GM12878 (cell line): ENCODE measurements at regions not wholly inside any gene's neighbourhood (a gene's known extent, or its start where the extent isn't known, plus 50 kb on each side); places are given as distances from the start of the nearest gene placed in this dataset.

Source experiments
- HCFC1 ChIP-seq: fragments of 150-350 bp; IDR thresholded peaks from 2 replicates; pipeline ENCODE4 v1.6.1; 2014; ENCODE audit warnings: low read length
- POLR2AphosphoS5 ChIP-seq: IDR thresholded peaks from 2 replicates; pipeline ENCODE4 v1.6.1; 2011; ENCODE audit warnings: mild to moderate bottlenecking, low read length, inconsistent platforms
- RCOR1 ChIP-seq: conservative IDR thresholded peaks from 2 replicates; pipeline ENCODE4 v1.6.1; 2012; ENCODE audit warnings: low read depth, low read length, improper control_type of control experiment
- STAT3 ChIP-seq: IDR thresholded peaks from 2 replicates; pipeline ENCODE4 v1.6.1; 2011; ENCODE audit warnings: low read depth, low read length, improper control_type of control experiment
- TF ChIP-seq, protein P1 (sequence below), 3 experiments: IDR thresholded peaks in 2 of 3; conservative IDR thresholded peaks in 1 of 3; 2 replicates each; pipeline ENCODE4 v1.5.1; 2011; ENCODE audit warnings: low read depth in 3 of 3, low read length in 3 of 3, mild to moderate bottlenecking in 3 of 3, control low read depth in 2 of 3, moderate library complexity in 2 of 3, inconsistent platforms in 1 of 3, mixed read lengths in 1 of 3; ENCODE audit not compliant: control insufficient read depth in 2 of 3, insufficient read depth in 1 of 3; ENCODE audit errors: extremely low read depth in 1 of 3
- TF ChIP-seq, protein P2 (sequence below): IDR thresholded peaks from 2 replicates; pipeline ENCODE4 v1.6.1; 2011; ENCODE audit warnings: mild to moderate bottlenecking, low read depth, low read length, moderate library complexity; ENCODE audit not compliant: insufficient replicate concordance

DNA sequence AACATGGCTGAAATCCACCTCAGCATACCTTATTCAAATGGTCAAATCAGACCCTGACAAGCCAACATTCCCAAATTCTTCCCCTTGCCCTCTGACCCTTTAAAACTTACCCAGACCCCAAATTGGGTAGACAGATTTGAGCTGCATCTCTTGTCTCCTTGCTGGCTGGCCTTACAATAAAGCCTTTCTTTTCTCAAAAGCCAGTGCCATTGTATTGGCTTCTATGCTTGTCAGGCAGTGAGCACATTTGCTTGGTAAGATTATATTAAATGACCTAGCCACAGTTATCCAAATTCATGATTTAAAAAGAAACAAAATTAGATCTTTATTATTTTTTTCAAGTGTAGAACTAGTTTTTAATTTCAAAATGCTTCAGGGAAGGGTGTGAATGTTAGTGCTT lies 67.8 kb upstream of the FAM83B start:
- TF ChIP-seq, protein P1, sequence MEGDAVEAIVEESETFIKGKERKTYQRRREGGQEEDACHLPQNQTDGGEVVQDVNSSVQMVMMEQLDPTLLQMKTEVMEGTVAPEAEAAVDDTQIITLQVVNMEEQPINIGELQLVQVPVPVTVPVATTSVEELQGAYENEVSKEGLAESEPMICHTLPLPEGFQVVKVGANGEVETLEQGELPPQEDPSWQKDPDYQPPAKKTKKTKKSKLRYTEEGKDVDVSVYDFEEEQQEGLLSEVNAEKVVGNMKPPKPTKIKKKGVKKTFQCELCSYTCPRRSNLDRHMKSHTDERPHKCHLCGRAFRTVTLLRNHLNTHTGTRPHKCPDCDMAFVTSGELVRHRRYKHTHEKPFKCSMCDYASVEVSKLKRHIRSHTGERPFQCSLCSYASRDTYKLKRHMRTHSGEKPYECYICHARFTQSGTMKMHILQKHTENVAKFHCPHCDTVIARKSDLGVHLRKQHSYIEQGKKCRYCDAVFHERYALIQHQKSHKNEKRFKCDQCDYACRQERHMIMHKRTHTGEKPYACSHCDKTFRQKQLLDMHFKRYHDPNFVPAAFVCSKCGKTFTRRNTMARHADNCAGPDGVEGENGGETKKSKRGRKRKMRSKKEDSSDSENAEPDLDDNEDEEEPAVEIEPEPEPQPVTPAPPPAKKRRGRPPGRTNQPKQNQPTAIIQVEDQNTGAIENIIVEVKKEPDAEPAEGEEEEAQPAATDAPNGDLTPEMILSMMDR (IDR thresholded peaks at IDR 0.05 in 2 of 3, conservative IDR thresholded peaks at IDR 0.05 in 1 of 3; ENCODE audit: control insufficient read depth in 2 of 3, extremely low read depth in 1 of 3, insufficient read depth in 1 of 3, low read depth in 3 of 3, low read length in 3 of 3) = no peak
- TF ChIP-seq POLR2AphosphoS5 (no peak), HCFC1 (no peak), STAT3 (no peak), RCOR1 (no peak)
- TF ChIP-seq, protein P2, sequence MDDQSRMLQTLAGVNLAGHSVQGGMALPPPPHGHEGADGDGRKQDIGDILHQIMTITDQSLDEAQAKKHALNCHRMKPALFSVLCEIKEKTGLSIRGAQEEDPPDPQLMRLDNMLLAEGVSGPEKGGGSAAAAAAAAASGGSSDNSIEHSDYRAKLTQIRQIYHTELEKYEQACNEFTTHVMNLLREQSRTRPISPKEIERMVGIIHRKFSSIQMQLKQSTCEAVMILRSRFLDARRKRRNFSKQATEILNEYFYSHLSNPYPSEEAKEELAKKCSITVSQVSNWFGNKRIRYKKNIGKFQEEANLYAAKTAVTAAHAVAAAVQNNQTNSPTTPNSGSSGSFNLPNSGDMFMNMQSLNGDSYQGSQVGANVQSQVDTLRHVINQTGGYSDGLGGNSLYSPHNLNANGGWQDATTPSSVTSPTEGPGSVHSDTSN = no peak
